Ovary (tissue), 3 donors: ENCODE measurements at regions not wholly inside any gene's neighbourhood (a gene's known extent, or its start where the extent isn't known, plus 50 kb on each side); places are given as distances from the start of the nearest gene placed in this dataset.

Source experiments
- EP300 ChIP-seq: sonication (generic); formaldehyde crosslinking; IDR thresholded peaks from one replicate; pipeline ENCODE4 v1.6.1; 2017; ENCODE audit warnings: antibody characterized with exemption
- POLR2A ChIP-seq: fragments of 450-650 bp; IDR thresholded peaks from one replicate; pipeline ENCODE4 v1.6.1; 2017; ENCODE audit warnings: antibody characterized with exemption, mild to moderate bottlenecking, moderate library complexity
- TF ChIP-seq, protein P1 (sequence below), 3 donors: fragments of 450-650 bp in 2 of 3; fragments of 200-600 bp in 1 of 3; IDR thresholded peaks; one replicate each; pipeline versions ENCODE4 v1.5.1 to v1.8.0; 2016 to 2022; ENCODE audit warnings: antibody characterized with exemption in 3 of 3, mild to moderate bottlenecking in 1 of 3
- donor health status: DM: no; HTN: no; CAD: no.

GRCh38 chr6:18551228-18551627, 164.1 kb downstream of the RNF144B start:
- TF ChIP-seq, protein P1, sequence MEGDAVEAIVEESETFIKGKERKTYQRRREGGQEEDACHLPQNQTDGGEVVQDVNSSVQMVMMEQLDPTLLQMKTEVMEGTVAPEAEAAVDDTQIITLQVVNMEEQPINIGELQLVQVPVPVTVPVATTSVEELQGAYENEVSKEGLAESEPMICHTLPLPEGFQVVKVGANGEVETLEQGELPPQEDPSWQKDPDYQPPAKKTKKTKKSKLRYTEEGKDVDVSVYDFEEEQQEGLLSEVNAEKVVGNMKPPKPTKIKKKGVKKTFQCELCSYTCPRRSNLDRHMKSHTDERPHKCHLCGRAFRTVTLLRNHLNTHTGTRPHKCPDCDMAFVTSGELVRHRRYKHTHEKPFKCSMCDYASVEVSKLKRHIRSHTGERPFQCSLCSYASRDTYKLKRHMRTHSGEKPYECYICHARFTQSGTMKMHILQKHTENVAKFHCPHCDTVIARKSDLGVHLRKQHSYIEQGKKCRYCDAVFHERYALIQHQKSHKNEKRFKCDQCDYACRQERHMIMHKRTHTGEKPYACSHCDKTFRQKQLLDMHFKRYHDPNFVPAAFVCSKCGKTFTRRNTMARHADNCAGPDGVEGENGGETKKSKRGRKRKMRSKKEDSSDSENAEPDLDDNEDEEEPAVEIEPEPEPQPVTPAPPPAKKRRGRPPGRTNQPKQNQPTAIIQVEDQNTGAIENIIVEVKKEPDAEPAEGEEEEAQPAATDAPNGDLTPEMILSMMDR (IDR thresholded peaks at IDR 0.05): no peak
- no peak for TF ChIP-seq POLR2A
- TF ChIP-seq EP300: no peak
